IPS-NIHi11 (cell line): ENCODE measurements at regions not wholly inside any gene's neighbourhood (a gene's known extent, or its start where the extent isn't known, plus 50 kb on each side); places are given as distances from the start of the nearest gene placed in this dataset.
"Not testable (repeated sequence)": the region's sequence is repeated elsewhere in the genome, so short reads cannot be mapped to it uniquely, and the experiment has no call there.

Experiments
- DNase-seq: peaks from one replicate; pipeline ENCODE4 v3.0.0; 2012; ENCODE audit warnings: mixed read lengths, low spot score

DNA sequence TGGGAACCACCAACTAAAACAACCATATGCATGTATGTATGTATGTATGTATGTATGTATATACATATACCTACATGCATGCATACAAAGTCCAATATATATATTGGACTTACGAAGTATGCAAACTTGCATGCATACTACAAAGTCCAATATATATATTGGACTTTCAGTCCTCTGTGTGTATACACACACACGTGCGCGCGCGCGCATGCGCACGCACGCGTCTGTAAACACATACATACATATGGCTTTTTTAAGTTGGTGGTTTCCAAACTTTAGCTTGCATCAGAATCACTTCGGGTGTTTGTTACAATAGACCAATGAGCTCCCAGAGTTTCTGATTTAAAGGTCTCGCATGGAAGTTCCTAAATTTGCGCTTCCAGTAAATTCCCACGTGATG lies 197.5 kb upstream of the C1orf87 start:
- no peak for DNase-seq

DNA sequence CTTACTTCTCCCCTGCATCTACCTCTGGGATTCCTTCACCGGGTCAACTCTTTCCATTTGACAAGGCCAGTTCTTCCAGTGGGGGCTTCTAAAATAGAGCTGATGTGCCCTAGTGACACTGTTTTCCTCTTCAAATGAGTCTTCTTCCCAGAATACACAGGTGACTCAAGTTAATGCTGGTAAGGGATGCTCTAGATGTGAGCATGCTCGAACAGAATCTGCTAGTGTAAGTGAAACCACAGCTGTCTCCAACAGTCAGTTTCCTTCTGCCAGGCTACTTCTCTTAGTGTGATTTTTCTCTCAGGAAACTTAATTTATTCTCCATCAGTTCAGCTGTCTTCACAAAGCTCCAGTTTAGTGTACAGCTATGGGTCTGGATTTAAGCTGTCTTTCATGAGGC lies 194.9 kb upstream of the C1orf87 start:
- no peak for DNase-seq

DNA sequence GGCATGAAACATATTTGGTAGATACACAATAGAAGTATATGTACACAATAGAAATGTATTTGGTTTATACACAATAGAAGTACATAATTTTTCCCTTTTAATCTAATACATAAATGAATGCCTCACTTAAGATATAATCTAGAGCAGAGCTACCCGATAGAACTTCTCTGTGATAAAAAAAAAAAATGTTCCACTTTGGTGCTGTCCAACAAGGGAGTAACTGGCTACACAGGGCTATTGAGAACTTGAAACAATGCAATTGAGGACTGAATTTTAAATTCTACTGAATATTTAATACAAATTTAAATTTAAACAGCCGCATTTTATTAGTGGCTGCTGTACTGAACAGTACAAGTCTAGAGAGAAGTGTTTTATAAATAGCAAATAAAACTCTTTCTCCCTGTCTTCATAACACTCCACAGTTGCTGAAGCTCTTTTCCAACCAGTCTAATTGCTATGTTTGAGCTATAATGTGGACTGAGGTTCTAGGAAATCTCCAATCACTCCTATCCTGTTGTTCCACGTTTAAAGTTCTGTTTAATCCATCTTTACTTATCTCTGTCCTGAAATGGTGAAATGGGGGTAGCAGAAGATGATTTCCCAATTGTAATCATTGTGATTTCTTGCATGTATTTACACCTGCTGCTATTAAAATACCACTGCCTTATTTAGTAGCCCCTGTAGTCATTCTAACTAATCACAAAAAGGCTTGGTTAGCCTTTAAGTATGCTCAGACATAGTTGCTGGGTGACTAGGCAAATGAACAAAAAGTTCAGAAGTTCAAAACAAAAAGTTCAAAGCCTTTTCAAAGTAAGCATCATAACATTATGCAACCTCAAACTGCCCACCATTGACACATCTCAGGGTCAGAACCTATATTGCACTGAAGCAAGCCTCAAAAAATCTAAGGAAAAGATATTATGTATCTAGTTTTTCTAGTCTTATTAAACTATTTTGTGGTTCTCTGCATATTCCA lies 192.3 kb upstream of the C1orf87 start:
- DNase-seq, result no peak

DNA sequence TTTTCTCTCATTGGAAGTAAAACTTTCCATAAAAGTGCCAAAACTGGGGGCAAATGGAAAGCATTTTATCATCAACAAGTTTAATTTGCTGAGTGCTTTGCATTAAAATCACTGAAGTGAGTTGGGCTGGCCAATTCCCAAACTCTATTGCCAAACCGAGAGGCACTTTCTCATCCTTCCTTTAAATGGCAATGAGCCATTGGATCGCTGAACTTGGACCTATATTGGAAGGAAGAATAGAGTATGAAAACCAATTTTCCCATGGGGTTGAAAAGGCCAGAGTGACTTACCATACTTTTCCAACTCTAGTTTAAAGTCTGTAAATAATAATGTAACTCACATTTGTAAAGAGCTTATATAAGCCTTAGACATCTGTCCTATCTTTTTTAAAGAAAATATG lies 189.1 kb upstream of the C1orf87 start:
- no peak for DNase-seq

GRCh38 chr1:60257531-60257930 lies 184.0 kb upstream of the C1orf87 start:
- no peak for DNase-seq

DNA sequence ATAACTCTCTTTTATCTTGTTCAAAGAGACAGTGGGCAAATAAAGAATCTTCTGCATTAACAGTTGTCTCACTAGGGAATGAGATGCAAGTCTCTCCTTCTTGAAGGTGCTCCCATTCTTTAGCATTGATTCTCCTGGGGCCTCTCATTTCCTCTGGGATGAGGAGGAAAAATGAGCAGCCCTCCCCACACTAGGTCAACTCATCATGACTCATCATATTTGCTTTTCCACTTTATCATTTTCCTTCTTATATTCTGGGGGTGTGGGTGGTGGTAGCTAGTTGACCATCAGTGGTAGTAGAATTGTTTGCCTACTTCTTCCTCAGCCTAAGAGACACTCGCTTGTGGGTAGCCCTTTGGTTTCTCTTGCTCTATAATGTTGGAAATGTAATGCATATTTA lies 182.0 kb upstream of the C1orf87 start:
- DNase-seq, result no peak

- no peak for DNase-seq
These were observed 177.9 kb upstream of the C1orf87 start for GRCh38 chr1:60251426-60251825.

GRCh38 chr1:60247467-60247866 lies 173.9 kb upstream of the C1orf87 start:
- not testable (repeated sequence) for DNase-seq

DNA sequence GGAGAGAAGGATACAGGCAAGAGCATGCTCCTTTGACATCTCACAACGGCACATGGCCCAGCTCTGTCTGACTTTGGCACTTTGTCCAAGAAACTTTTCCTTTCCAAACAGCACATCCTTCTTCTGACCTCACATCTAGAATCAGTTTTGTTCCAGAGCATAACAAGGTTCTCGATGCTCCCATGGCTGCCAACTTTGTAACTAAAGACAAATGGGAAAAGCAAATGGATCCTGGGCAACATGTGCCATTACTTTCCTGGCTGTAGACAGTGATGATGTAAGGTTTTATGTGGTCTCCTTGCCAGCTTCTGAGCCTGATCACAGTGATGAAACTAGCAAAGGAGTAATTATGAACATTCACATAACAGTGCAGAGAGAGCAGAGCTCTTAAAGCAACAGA lies 171.8 kb upstream of the C1orf87 start:
- no peak for DNase-seq

DNA sequence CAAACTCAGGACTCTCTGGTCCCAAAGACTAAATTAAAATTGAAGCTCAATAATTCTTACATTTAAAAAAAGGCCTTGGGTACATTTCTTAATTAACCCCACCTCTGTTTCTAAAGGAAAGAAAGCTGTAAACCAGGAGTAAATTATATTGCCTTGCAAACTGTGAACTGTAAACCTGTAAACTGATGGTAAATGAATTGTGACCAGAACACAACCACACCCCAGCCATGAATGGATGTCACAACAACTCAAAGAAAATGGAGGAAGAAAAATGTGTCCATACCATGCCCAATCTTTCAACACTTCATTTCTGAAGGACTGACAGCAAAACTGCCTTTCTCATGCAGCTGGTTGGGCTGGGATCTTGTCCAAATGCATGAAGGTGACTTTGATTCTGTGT lies 171.3 kb upstream of the C1orf87 start:
- DNase-seq, result no peak

- no peak for DNase-seq
These were observed 161.7 kb upstream of the C1orf87 start for GRCh38 chr1:60235275-60235674.

DNA sequence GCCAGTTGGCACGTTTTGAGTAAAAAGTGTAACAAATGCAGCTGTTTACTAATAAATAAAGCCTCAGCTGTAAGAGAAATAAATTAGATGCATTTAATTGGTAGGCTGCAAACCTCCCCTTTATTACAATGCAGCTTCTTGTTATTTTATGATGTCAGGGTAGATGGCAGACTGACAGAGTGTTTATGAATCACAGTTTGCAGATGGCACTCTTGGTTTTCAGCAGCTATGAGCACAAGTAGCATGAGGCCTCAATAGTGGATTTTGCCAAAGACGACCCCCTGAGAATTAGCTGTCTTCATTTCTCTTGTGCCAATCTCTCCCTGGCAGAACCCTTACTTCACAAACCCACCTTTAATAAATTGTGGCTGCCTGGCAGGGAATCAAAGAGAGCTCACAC lies 161.2 kb upstream of the C1orf87 start:
- DNase-seq, result no peak

DNA sequence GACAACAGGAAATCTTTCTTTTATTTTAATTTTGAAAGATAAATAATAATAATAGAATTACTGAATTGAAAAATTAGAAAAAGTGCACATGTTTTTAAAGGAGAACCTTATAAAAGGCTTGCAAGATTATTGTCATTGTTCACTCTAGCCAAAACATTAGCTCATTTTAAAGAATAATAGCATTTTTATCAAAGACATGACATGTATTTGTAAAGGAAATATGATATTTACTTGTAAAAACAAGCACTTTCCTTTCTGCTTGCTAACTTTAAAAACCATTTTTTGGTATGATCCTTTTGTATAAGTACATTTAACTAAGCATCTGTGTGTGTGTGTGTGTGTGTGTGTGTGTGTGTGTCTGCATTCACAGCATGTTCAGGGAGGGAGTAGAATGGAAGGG lies 156.3 kb upstream of the C1orf87 start:
- DNase-seq, result no peak

- no peak for DNase-seq
These were observed 154.5 kb upstream of the C1orf87 start for GRCh38 chr1:60228041-60228491.

GRCh38 chr1:60227601-60228000 lies 154.0 kb upstream of the C1orf87 start:
- no peak for DNase-seq

DNA sequence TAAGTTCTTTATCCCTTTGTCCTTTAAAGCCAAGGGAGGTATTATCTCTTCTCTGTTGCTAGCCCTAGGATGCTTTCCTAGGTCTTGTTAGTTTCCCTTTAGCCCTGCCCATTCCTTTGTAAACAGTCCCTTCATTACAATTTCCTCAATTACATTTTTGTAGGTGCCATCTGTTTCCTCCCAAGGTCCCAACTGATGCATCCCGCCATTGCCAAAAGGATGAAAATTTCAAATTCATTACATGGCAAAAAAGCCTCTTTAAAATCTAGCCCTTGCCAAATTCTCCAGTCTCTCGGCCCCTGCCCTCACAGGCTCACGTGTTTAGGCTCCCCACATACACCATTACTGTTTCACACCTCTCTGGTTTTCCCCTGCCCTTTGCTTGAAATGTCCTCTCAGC lies 151.9 kb upstream of the C1orf87 start:
- no peak for DNase-seq

DNA sequence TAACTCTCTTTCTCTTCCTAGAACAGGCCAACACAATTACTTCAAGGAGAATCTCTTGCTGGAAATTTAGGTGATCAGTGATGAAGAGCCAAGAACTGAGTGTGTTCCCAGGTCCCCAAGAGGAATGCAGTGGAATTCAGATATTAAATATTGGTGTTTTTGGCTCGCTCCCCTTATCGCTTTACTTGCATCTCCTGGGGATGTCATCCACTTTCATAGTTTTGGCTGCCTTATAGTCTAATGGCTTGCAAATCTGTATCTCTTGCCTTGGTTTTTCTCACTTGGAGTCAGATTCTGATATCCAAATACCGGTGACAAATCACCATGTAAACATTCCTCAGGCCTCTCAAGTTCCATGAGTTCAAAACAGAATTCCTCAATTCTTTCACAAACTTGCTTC lies 151.0 kb upstream of the C1orf87 start:
- no peak for DNase-seq

DNA sequence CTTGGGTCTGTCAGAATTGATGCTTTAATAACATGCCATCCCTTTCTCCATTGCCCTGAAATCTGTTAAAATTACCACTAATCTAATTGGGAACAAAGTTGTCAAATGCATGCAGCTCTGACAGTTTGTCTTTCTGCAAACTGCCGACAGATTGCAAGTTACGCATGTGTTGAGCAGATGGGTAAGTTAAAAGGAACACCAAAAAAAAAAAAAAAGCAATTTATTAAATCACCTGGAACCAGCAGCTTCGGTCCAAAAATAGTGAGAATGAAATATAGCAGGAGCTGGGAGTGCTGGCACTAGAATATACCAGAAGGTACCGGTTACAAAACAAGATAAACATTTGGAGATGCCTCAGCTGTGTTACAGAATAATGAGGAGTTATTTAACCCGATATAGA lies 149.6 kb upstream of the C1orf87 start:
- DNase-seq, result no peak

GRCh38 chr1:60222360-60223115 lies 149.0 kb upstream of the C1orf87 start:
- DNase-seq, result no peak

DNA sequence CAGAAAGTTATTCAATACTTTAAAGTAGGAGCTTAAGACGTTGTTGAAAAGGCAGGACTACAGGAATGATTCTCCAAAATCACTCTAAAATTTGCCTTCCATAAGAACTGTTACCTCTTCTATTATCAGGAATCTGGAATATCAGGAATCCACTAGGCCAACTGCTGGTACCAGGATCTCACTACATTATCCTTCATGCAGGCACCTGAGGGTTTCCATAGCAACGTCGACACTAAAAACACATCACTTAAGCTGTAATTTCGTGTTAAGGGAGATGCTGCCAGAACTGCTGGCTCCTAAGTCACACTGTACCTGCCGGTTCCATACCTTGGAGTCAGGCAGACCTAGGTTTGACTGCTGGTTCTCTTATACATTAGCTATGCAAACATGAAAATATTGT lies 139.7 kb upstream of the C1orf87 start:
- peak; percentile 5 for DNase-seq

- DNase-seq, result no peak
These were observed 122.5 kb upstream of the C1orf87 start for GRCh38 chr1:60196026-60196425.

GRCh38 chr1:60185684-60186083 lies 112.1 kb upstream of the C1orf87 start:
- DNase-seq, result no peak

- DNase-seq, result no peak
These were observed 111.0 kb upstream of the C1orf87 start for GRCh38 chr1:60184521-60184920.
